HepG2 (cell line): ENCODE measurements at regions not wholly inside any gene's neighbourhood (a gene's known extent, or its start where the extent isn't known, plus 50 kb on each side); places are given as distances from the start of the nearest gene placed in this dataset.

Experiments used
- ATAC-seq: fragments of 200-7000 bp; cut with Tn5 transposase; 3 replicates; pipeline ENCODE4 v1.9.1; 2020; ENCODE audit warnings: mild to moderate bottlenecking, moderate library complexity
- BruUV-seq: library from RNA; stranded (reverse); fragments of 400-500 nt; replicated peaks from 2 replicates; lab custom pipeline; 2021; lab: Mats Ljungman, UMichigan
- CTCF ChIA-PET: fragments of 300-600 bp; formaldehyde crosslinking; extraction: SDS; loops from one replicate; lab custom pipeline; 2021; ENCODE audit warnings: low total read pairs, inconsistent platforms, low intra/inter-chr PET ratio; lab: Yijun Ruan, JAX
- POLR2A ChIA-PET: fragments of 350-600 bp; sonication (Branson Sonifier 250); formaldehyde crosslinking; loops from one replicate; lab custom pipeline; 2020; ENCODE audit warnings: antibody characterized with exemption, inconsistent platforms; lab: Yijun Ruan, JAX
- DNase-seq: peaks from one replicate; pipeline ENCODE4 v3.0.0-alpha.2; 2015; ENCODE audit warnings: low spot score
- FAIRE-seq: peaks from 3 replicates; lab custom pipeline; 2011; peaks lifted over from hg19 to GRCh38; lab: Jason Lieb, UNC
- H2AFZ ChIP-seq: one replicate; pipeline ENCODE4 v1.6.1; 2011; ENCODE audit warnings: low read length, inconsistent platforms
- H3K27ac ChIP-seq: fragments of 300-600 bp; 3 replicates; pipeline ENCODE4 v1.8.0; 2011; ENCODE audit warnings: mixed run types, mild to moderate bottlenecking, mixed read lengths, low read length, inconsistent platforms; ENCODE audit not compliant: insufficient read depth; ENCODE audit errors: extremely low read length
- H3K27me3 ChIP-seq, 2 experiments: fragments of 200-600 bp in 1 of 2; 2 replicates in 1 of 2; 3 replicates in 1 of 2; pipeline versions ENCODE4 v1.6.0 to v1.8.0; 2011; ENCODE audit warnings: low read length in 2 of 2, mild to moderate bottlenecking in 2 of 2, moderate library complexity in 2 of 2, inconsistent platforms in 1 of 2; ENCODE audit not compliant: insufficient read depth in 2 of 2, control insufficient read depth in 1 of 2
- H3K36me3 ChIP-seq, 2 experiments: fragments of 200-600 bp in 1 of 2; replicated peaks in 1 of 2; 2 replicates in 1 of 2; 3 replicates in 1 of 2; pipeline versions ENCODE4 v1.5.1 to v1.8.0; 2011; ENCODE audit warnings: low read length in 2 of 2, inconsistent platforms in 1 of 2; ENCODE audit not compliant: insufficient read depth in 2 of 2, control insufficient read depth in 1 of 2
- H3K4me1 ChIP-seq: 2 replicates; pipeline ENCODE4 v1.5.1; 2012; ENCODE audit warnings: low read length, inconsistent platforms; ENCODE audit not compliant: insufficient read depth
- H3K4me2 ChIP-seq: 2 replicates; pipeline ENCODE4 v1.6.0; 2011; ENCODE audit warnings: low read depth, low read length, inconsistent platforms
- H3K4me3 ChIP-seq, 3 experiments: fragments of 200-600 bp in 1 of 3; sonication (generic), shearing (Covaris generic) in 1 of 3; replicated peaks in 1 of 3; 2 replicates each; pipeline ENCODE4 v1.5.1; 2011 to 2016; ENCODE audit warnings: low read length in 3 of 3, inconsistent platforms in 2 of 3, low read depth in 2 of 3, mild to moderate bottlenecking in 2 of 3, control low read depth in 1 of 3, mixed read lengths in 1 of 3; ENCODE audit not compliant: insufficient read depth in 1 of 3
- H3K79me2 ChIP-seq: one replicate; pipeline ENCODE4 v1.6.1; 2011; ENCODE audit warnings: low read length, inconsistent platforms; ENCODE audit not compliant: insufficient read depth
- H3K9ac ChIP-seq: 2 replicates; pipeline ENCODE4 v1.6.0; 2011; ENCODE audit warnings: mild to moderate bottlenecking, low read depth, low read length, inconsistent platforms; ENCODE audit not compliant: insufficient read depth
- H3K9me3 ChIP-seq: 2 replicates; pipeline ENCODE4 v1.5.1; 2012; ENCODE audit warnings: mild to moderate bottlenecking, low read length
- H4K20me1 ChIP-seq: 2 replicates; pipeline ENCODE4 v1.6.0; 2011; ENCODE audit warnings: inconsistent platforms, mild to moderate bottlenecking, low read length, moderate library complexity; ENCODE audit not compliant: insufficient read depth
- DR1 ChIP-seq: sonication (generic); formaldehyde crosslinking; IDR thresholded peaks from 2 replicates; pipeline ENCODE4 v1.8.0; 2021; ENCODE audit warnings: mild to moderate bottlenecking, missing genetic modification reagents, inconsistent platforms
- DRAP1 ChIP-seq: IDR thresholded peaks from 2 replicates; pipeline ENCODE4 v1.6.1; 2016; ENCODE audit warnings: missing genetic modification reagents, missing compliant biosample characterization
- ELK4 ChIP-seq: sonication (generic); formaldehyde crosslinking; IDR thresholded peaks from 2 replicates; pipeline ENCODE4 v1.9.0; 2021; ENCODE audit warnings: missing genetic modification reagents, borderline replicate concordance
- MAF1 ChIP-seq: sonication (generic); formaldehyde crosslinking; IDR thresholded peaks from 2 replicates; pipeline ENCODE4 v1.5.0; 2020; ENCODE audit warnings: missing genetic modification reagents, borderline replicate concordance
- MTERF4 ChIP-seq: sonication (generic); formaldehyde crosslinking; IDR thresholded peaks from 2 replicates; pipeline ENCODE4 v1.8.0; 2023; ENCODE audit warnings: mild to moderate bottlenecking, missing genetic modification reagents
- PRDM15 ChIP-seq: sonication (generic); formaldehyde crosslinking; IDR thresholded peaks from 2 replicates; pipeline ENCODE4 v1.4.0; 2020; ENCODE audit warnings: missing genetic modification reagents
- RAD21 ChIP-seq: fragments of 450-650 bp; formaldehyde crosslinking; IDR thresholded peaks from 2 replicates; pipeline ENCODE4 v1.5.0; 2020; ENCODE audit warnings: mild to moderate bottlenecking
- RNF2 ChIP-seq: fragments of 450-650 bp; conservative IDR thresholded peaks from 2 replicates; pipeline ENCODE4 v1.6.1; 2016; ENCODE audit warnings: low read depth
- SP4 ChIP-seq: sonication (generic); formaldehyde crosslinking; IDR thresholded peaks from 2 replicates; pipeline ENCODE4 v1.8.1; 2023; ENCODE audit warnings: mild to moderate bottlenecking, missing genetic modification reagents
- ZFAT ChIP-seq: sonication (generic); formaldehyde crosslinking; conservative IDR thresholded peaks from 2 replicates; pipeline ENCODE4 v1.8.1; 2023; ENCODE audit warnings: missing genetic modification reagents, inconsistent platforms
- ZNF207 ChIP-seq: fragments of 450-650 bp; IDR thresholded peaks from 2 replicates; pipeline ENCODE4 v1.6.1; 2016; ENCODE audit warnings: antibody characterized with exemption, borderline replicate concordance
- ZNF343 ChIP-seq: sonication (generic); formaldehyde crosslinking; IDR thresholded peaks from 2 replicates; pipeline ENCODE4 v1.4.0; 2020; ENCODE audit warnings: mild to moderate bottlenecking, missing genetic modification reagents
- ZNF441 ChIP-seq: sonication (generic); formaldehyde crosslinking; IDR thresholded peaks from 2 replicates; pipeline ENCODE4 v1.7.0; 2021; ENCODE audit warnings: missing genetic modification reagents, borderline replicate concordance
- ZNF468 ChIP-seq: sonication (generic); formaldehyde crosslinking; IDR thresholded peaks from 2 replicates; pipeline ENCODE4 v1.8.0; 2022; ENCODE audit warnings: mild to moderate bottlenecking, moderate library complexity, missing genetic modification reagents
- ZNF720 ChIP-seq: sonication (generic); formaldehyde crosslinking; IDR thresholded peaks from 2 replicates; pipeline ENCODE4 v1.4.0; 2020; ENCODE audit warnings: missing genetic modification reagents
- ZSCAN31 ChIP-seq: sonication (generic); formaldehyde crosslinking; IDR thresholded peaks from 2 replicates; pipeline ENCODE4 v1.5.0; 2020; ENCODE audit warnings: low read depth, mild to moderate bottlenecking, missing genetic modification reagents
- WGBS: methylation state at CpG from one replicate; pipeline ENCODE4 v1.1.6; 2017; ENCODE audit warnings: low lambda C conversion rate; 5-methylcytosine and 5-hydroxymethylcytosine counted together
- in situ Hi-C: cut with HindIII; loops from 2 replicates; pipeline ENCODE4 v1.10.0; 2017; ENCODE audit warnings: low pct_unique_long_range_greater_than_20kb; ENCODE audit not compliant: extremely low pct_ligation_motif_present
- intact Hi-C: fragments of 100-400 bp; cut with micrococcal nuclease; formaldehyde crosslinking; loops from one replicate; pipeline ENCODE4 v1.10.0; 2022; ENCODE audit not compliant: unreplicated experiment

GRCh38 chr11:95345651-95346050, 114.6 kb upstream of the SESN3 start (continued):
- TF ChIP-seq ZFAT (CRISPR knock-in tag) (no peak), ZSCAN31 (no peak), MAF1 (CRISPR knock-in tag) (no peak), ZNF343 (CRISPR knock-in tag) (no peak), DR1 (CRISPR knock-in tag) (no peak), DRAP1 (no peak), ELK4 (CRISPR knock-in tag) (no peak), RAD21 (CRISPR knock-in tag) (no peak)
- TF ChIP-seq, all 625 proteins: peak for 0

- Histone ChIP-seq H3K9ac (no peak overlapping the region), H3K4me3 (no peak overlapping the region), H3K4me1 (no peaks in the 10 kb centered on the region), H3K36me3 (no peaks in the 10 kb centered on the region), H4K20me1 (no peaks in the 10 kb centered on the region), H3K4me2 (no peak overlapping the region), H3K9me3 (no peaks in the 10 kb centered on the region), H2AFZ (no peak overlapping the region), H3K79me2 (no peaks in the 10 kb centered on the region), H3K27ac (no peak overlapping the region), H3K27me3 (no peaks in the 10 kb centered on the region; a peak in 1 of 5 replicates)
- intact Hi-C loops (no loop called here), in situ Hi-C loops (no loop called here)
- ChIA-PET CTCF (no interaction called here), POLR2A (no interaction called here)
- FAIRE-seq (no peak), ATAC-seq (no peak), DNase-seq (no peak)
- 28% methylated on average over 4 of the region's 4 CpGs for WGBS
- BruUV-seq, result no TSS peak
- TF ChIP-seq ZNF468 (CRISPR knock-in tag), result no peak
- TF ChIP-seq ZNF441 (CRISPR knock-in tag), result no peak
- no peak for TF ChIP-seq PRDM15
- no peak for TF ChIP-seq MTERF4 (CRISPR knock-in tag)
- no peak for TF ChIP-seq ZNF207
- no peak for TF ChIP-seq SP4 (CRISPR knock-in tag)
- no peak for TF ChIP-seq ZNF720 (CRISPR knock-in tag)
- no peak for TF ChIP-seq RNF2
These were observed 114.1 kb upstream of the SESN3 start for GRCh38 chr11:95344932-95345642.
